ENCODE measurements at regions not wholly inside any gene's neighbourhood (a gene's known extent, or its start where the extent isn't known, plus 50 kb on each side); places are given as distances from the start of the nearest gene placed in this dataset.

DNA sequence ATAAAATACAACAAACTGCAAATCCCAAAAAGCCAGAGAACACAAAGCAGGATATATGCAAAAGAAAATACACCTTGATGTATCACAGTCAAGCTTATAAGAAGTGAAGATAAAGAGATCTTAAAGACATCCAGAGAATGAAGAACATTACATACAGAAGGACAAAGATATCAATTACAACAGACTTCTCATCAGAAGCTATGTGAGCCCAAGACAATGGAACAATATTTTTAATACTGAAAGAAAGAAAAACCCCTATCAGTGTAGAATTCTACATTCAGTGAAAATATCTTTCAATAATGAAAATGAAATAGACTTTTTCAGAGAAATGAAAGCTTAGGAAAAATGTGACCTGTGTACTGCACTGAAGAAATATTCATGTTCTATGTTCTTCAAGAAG is 104.5 kb upstream of the PHACTR3 start:
- intact Hi-C loops (cut with DNase I; ENCODE audit: low total_unique reads): loop anchor here (10.0 kb wide), 1 partner anchor 635 kb away; no protein-coding TSS in a partner anchor
- no peak overlapping the region for H3K27ac ChIP-seq
- TF ChIP-seq CTCF (IDR thresholded peaks at IDR 0.05): no peak
- no peak for TF ChIP-seq POLR2A (IDR thresholded peaks at IDR 0.05)
- DNase-seq: no peak
- no peaks in the 10 kb centered on the region for H3K27me3 ChIP-seq
- H3K36me3 ChIP-seq (ENCODE audit: low read depth, missing control alignments): no peaks in the 10 kb centered on the region
- no peaks in the 10 kb centered on the region for H3K9me3 ChIP-seq
- H3K4me1 ChIP-seq: peaks cover 6% of the 10 kb centered on the region
- no peak overlapping the region for H3K4me3 ChIP-seq

- no peak for DNase-seq
- WGBS, 2 donors: 75 to 83% methylated on average over 3 of the region's 3 CpGs
Measured at GRCh38 chr20:59508729-59509128, 95.6 kb upstream of the PHACTR3 start.

DNA sequence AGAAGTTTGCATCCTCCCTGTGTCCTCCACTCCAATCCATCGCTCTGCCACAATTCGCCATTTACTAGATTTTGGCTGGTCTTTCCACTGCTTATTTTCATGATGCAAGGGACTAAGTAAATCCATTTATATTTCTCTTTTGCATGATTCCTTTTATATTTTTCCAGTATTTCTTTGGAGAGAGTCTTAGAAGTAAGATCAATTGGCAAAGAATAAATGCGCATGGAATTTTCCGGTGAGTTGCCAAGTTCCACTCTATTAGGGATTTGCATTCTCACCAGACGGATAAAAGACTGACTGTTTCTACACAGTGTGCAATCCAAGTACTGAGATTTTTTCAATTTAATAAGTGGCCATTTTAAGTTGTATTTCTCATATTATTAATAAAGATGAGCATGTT is 91.7 kb upstream of the PHACTR3 start:
- Histone ChIP-seq H3K36me3 (ENCODE audit: low read depth, missing control alignments) (no peaks in the 10 kb centered on the region), H3K4me3 (no peak overlapping the region), H3K9me3 (no peaks in the 10 kb centered on the region), H3K27ac (no peak overlapping the region), H3K4me1 (no peaks in the 10 kb centered on the region), H3K27me3 (no peaks in the 10 kb centered on the region)
- intact Hi-C loops (cut with DNase I; ENCODE audit: low total_unique reads): no loop called here
- WGBS, 2 donors: 73 to 77% methylated on average over 5 of the region's 5 CpGs
- DNase-seq: no peak
- TF ChIP-seq CTCF (IDR thresholded peaks at IDR 0.05): no peak
- no peak for TF ChIP-seq POLR2A (IDR thresholded peaks at IDR 0.05)

More at GRCh38 chr20:59508729-59509128, 95.6 kb upstream of the PHACTR3 start:
- TF ChIP-seq POLR2A (IDR thresholded peaks at IDR 0.05): no peak
- TF ChIP-seq CTCF (IDR thresholded peaks at IDR 0.05): no peak
- H3K4me3 ChIP-seq: no peak overlapping the region
- no peak overlapping the region for H3K27ac ChIP-seq
- no peaks in the 10 kb centered on the region for H3K4me1 ChIP-seq
- intact Hi-C loops (cut with DNase I; ENCODE audit: low total_unique reads): no loop called here
- no peaks in the 10 kb centered on the region for H3K9me3 ChIP-seq
- no peaks in the 10 kb centered on the region for H3K36me3 ChIP-seq (ENCODE audit: low read depth, missing control alignments)
- no peaks in the 10 kb centered on the region for H3K27me3 ChIP-seq

DNA sequence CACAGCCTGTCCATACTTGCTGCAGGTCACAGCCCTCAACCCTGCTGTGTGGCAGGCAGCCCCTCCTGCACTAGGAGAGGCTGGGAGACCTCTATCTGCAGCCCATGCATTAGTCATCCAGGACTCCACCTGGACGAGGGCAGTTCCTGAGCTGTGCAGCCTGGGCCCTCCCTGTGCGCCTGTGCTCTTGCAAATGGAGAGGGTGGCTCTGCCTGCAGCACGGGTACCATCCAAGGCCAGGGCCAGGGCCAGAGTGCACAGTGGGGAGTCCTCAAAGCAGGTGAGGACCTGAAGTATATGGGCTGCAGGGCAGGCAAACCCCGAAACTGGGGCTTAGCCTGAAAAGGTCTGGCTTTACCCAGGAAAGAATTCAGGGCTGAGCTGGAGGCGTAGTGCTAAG is 89.8 kb upstream of the PHACTR3 start:
- no peaks in the 10 kb centered on the region for H3K9me3 ChIP-seq
- H3K4me1 ChIP-seq: no peaks in the 10 kb centered on the region
- intact Hi-C loops (cut with DNase I; ENCODE audit: low total_unique reads): no loop called here
- H3K4me3 ChIP-seq: no peak overlapping the region
- H3K36me3 ChIP-seq (ENCODE audit: low read depth, missing control alignments): no peaks in the 10 kb centered on the region
- TF ChIP-seq CTCF (IDR thresholded peaks at IDR 0.05): no peak
- TF ChIP-seq POLR2A (IDR thresholded peaks at IDR 0.05): no peak
- 53 to 64% methylated on average over 4 to 5 of the region's 5 CpGs for WGBS, 2 donors
- DNase-seq: no peak
- H3K27me3 ChIP-seq: no peaks in the 10 kb centered on the region
- H3K27ac ChIP-seq: no peak overlapping the region

- no peaks in the 10 kb centered on the region for H3K4me1 ChIP-seq
- DNase-seq: peak; percentile 88
- intact Hi-C loops (cut with DNase I; ENCODE audit: low total_unique reads): no loop called here
- no peaks in the 10 kb centered on the region for H3K36me3 ChIP-seq (ENCODE audit: low read depth, missing control alignments)
- WGBS, 2 donors: 19 to 20% methylated on average over 32 of the region's 32 CpGs
- no peaks in the 10 kb centered on the region for H3K27me3 ChIP-seq
- H3K9me3 ChIP-seq: no peaks in the 10 kb centered on the region
- TF ChIP-seq POLR2A (IDR thresholded peaks at IDR 0.05) (no peak), CTCF (IDR thresholded peaks at IDR 0.05) (peak; percentile 65 to 87 (median 81))
- H3K27ac ChIP-seq: no peak overlapping the region
- peak overlapping the region in 1 of 2 donors; percentile 27 for H3K4me3 ChIP-seq
Measured at GRCh38 chr20:59515013-59515905, 89.1 kb upstream of the PHACTR3 start.

All from testis (tissue), 2 donors.